Gastrocnemius medialis (tissue), 4 donors: ENCODE measurements at regions not wholly inside any gene's neighbourhood (a gene's known extent, or its start where the extent isn't known, plus 50 kb on each side); places are given as distances from the start of the nearest gene placed in this dataset.

Source experiments
- ATAC-seq, 2 donors: fragments of 150-250 bp; one replicate each; pipeline ENCODE4 v1.9.1; 2016
- DNase-seq, 2 donors: peaks; one replicate each; pipeline ENCODE4 v3.0.0-alpha.2; 2019
- H3K27ac ChIP-seq, 4 donors: fragments of 200-600 bp; sonication (generic); 1 replicate in 1 of 4; 2 replicates in 3 of 4; pipeline ENCODE4 v1.5.1; 2016 to 2018; ENCODE audit warnings: mild to moderate bottlenecking in 2 of 4, moderate library complexity in 1 of 4
- H3K27me3 ChIP-seq, 3 donors: fragments of 200-600 bp; sonication (generic) in 2 of 3; 1 replicate in 1 of 3; 2 replicates in 2 of 3; pipeline versions ENCODE4 v1.5.1 to v1.6.0; 2016 to 2019; ENCODE audit warnings: mild to moderate bottlenecking in 1 of 3, moderate library complexity in 1 of 3
- H3K36me3 ChIP-seq, 2 donors: fragments of 200-600 bp; sonication (generic) in 1 of 2; one replicate each; pipeline ENCODE4 v1.5.1; 2017 to 2018
- H3K4me1 ChIP-seq, 2 donors: fragments of 200-600 bp; sonication (generic) in 1 of 2; one replicate each; pipeline ENCODE4 v1.5.1; 2016 to 2017; ENCODE audit warnings: mild to moderate bottlenecking in 2 of 2
- H3K4me3 ChIP-seq, 4 donors: fragments of 200-600 bp; sonication (generic) in 3 of 4; 1 replicate in 1 of 4; 2 replicates in 3 of 4; pipeline ENCODE4 v1.5.1; 2016 to 2019; ENCODE audit warnings: mild to moderate bottlenecking in 2 of 4
- H3K9me3 ChIP-seq, 3 donors: fragments of 200-600 bp; sonication (generic) in 2 of 3; 1 replicate in 1 of 3; 2 replicates in 2 of 3; pipeline ENCODE4 v1.5.1; 2016 to 2019
- POLR2A ChIP-seq, 2 donors: fragments of 450-650 bp; IDR thresholded peaks; one replicate each; pipeline ENCODE4 v1.6.1; 2017; ENCODE audit warnings: antibody characterized with exemption in 2 of 2, mild to moderate bottlenecking in 2 of 2, moderate library complexity in 2 of 2
- in situ Hi-C, 4 donors: fragments of 200-750 bp; cut with MboI; loops; one replicate each; pipeline versions ENCODE4 v1.15.0 to v1.8.0; 2017; ENCODE audit warnings: low sequenced_read_pairs in 4 of 4
- intact Hi-C: fragments of 100-400 bp; cut with DNase I; formaldehyde crosslinking; loops from one replicate; pipeline ENCODE4 v1.15.1; 2023; ENCODE audit warnings: low total_unique reads
- TF ChIP-seq, protein P1 (sequence below), 5 experiments: fragments of 450-650 bp in 3 of 5; fragments of 200-600 bp in 2 of 5; sonication (generic) in 2 of 5; IDR thresholded peaks in 4 of 5; conservative IDR thresholded peaks in 1 of 5; 1 replicate in 4 of 5; 2 replicates in 1 of 5; pipeline ENCODE4 v1.5.1; 2016 to 2019; ENCODE audit warnings: antibody characterized with exemption in 5 of 5, mild to moderate bottlenecking in 3 of 5, moderate library complexity in 3 of 5

DNA sequence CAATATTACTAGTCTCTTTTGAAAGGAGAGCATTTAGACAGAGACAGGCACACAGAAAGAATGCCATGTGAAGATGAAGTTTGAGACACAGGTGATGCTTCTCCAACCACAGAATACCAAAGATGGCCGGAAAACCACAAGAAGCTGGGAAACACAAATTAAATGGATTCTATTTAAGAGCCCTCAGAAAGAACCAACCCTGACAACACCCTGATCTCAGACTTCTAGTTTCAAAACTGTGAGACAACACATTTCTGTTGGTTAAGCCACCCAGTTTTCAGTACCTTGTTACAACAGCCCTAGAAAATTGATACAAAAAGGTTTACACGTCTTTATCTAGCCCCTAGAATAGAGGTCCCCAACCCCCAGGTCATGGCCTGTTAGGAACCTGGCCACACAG lies 79.8 kb upstream of the CCNG1 start:
- no peak for DNase-seq
- no peaks in the 10 kb centered on the region for H3K36me3 ChIP-seq
- no peaks in the 10 kb centered on the region for H3K27me3 ChIP-seq
- in situ Hi-C loops (no loop called here), intact Hi-C loops (no loop called here)
- no peak for ATAC-seq
- H3K27ac ChIP-seq, result no peak overlapping the region
- no peaks in the 10 kb centered on the region for H3K4me1 ChIP-seq
- no peaks in the 10 kb centered on the region for H3K9me3 ChIP-seq
- no peak overlapping the region for H3K4me3 ChIP-seq
- TF ChIP-seq, protein P1, sequence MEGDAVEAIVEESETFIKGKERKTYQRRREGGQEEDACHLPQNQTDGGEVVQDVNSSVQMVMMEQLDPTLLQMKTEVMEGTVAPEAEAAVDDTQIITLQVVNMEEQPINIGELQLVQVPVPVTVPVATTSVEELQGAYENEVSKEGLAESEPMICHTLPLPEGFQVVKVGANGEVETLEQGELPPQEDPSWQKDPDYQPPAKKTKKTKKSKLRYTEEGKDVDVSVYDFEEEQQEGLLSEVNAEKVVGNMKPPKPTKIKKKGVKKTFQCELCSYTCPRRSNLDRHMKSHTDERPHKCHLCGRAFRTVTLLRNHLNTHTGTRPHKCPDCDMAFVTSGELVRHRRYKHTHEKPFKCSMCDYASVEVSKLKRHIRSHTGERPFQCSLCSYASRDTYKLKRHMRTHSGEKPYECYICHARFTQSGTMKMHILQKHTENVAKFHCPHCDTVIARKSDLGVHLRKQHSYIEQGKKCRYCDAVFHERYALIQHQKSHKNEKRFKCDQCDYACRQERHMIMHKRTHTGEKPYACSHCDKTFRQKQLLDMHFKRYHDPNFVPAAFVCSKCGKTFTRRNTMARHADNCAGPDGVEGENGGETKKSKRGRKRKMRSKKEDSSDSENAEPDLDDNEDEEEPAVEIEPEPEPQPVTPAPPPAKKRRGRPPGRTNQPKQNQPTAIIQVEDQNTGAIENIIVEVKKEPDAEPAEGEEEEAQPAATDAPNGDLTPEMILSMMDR (IDR thresholded peaks at IDR 0.05 in 4 of 5, conservative IDR thresholded peaks at IDR 0.05 in 1 of 5), result no peak
- no peak for TF ChIP-seq POLR2A (IDR thresholded peaks at IDR 0.05)

DNA sequence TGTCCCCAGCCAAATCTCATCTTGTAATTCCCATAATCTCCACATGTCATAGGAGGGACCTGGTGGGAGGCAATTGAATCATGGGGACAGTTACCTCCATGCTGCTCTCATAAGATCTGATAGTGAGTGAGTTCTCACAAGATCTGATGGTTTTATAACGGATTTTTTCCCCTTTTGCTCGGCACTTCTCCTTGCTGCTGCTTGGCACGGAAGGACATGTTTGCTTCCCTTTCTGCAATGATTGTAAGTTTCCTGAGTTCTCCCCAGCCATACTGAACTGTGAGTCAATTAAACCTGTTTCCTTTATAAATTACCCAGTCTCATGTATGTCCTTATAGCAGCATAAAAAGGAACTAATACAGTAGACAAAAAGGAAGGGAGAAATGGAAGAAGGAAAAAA lies 76.7 kb upstream of the CCNG1 start:
- ATAC-seq, result no peak

DNA sequence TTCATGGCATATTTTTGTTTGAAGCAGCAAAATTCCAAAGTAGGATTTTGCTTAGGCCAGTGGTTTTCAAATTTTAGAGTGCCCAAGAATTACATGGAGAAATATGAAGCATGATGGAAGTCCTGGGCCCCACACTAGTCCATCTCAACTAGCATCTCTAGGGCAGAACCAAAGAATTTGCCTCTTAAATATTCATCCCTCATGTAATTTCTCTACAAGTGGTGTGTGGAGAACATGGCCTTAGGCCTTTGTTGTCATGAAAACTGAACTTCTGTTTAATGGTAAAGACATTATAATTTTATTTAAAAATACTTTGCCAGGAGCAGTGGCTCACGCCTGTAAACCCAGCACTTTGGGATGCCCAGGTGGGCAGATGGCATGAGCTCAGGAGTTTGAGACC lies 75.9 kb upstream of the CCNG1 start:
- Histone ChIP-seq H3K27ac (no peak overlapping the region), H3K9me3 (no peaks in the 10 kb centered on the region), H3K4me1 (no peaks in the 10 kb centered on the region), H3K4me3 (no peak overlapping the region), H3K36me3 (no peaks in the 10 kb centered on the region), H3K27me3 (no peaks in the 10 kb centered on the region)
- no peak for DNase-seq
- in situ Hi-C loops, result no loop called here
- intact Hi-C loops, result no loop called here
- no peak for TF ChIP-seq POLR2A (IDR thresholded peaks at IDR 0.05)
- TF ChIP-seq, protein P1 (IDR thresholded peaks at IDR 0.05 in 4 of 5, conservative IDR thresholded peaks at IDR 0.05 in 1 of 5), result no peak
- no peak for ATAC-seq

More for the DNA sequence above, 76.7 kb upstream of the CCNG1 start:
- Histone ChIP-seq H3K27ac (no peak overlapping the region), H3K4me1 (no peaks in the 10 kb centered on the region), H3K36me3 (no peaks in the 10 kb centered on the region), H3K9me3 (no peaks in the 10 kb centered on the region), H3K4me3 (no peak overlapping the region), H3K27me3 (no peaks in the 10 kb centered on the region)
- in situ Hi-C loops (no loop called here), intact Hi-C loops (no loop called here)
- no peak for TF ChIP-seq POLR2A (IDR thresholded peaks at IDR 0.05)
- TF ChIP-seq, protein P1 (IDR thresholded peaks at IDR 0.05 in 4 of 5, conservative IDR thresholded peaks at IDR 0.05 in 1 of 5), result no peak
- no peak for DNase-seq

DNA sequence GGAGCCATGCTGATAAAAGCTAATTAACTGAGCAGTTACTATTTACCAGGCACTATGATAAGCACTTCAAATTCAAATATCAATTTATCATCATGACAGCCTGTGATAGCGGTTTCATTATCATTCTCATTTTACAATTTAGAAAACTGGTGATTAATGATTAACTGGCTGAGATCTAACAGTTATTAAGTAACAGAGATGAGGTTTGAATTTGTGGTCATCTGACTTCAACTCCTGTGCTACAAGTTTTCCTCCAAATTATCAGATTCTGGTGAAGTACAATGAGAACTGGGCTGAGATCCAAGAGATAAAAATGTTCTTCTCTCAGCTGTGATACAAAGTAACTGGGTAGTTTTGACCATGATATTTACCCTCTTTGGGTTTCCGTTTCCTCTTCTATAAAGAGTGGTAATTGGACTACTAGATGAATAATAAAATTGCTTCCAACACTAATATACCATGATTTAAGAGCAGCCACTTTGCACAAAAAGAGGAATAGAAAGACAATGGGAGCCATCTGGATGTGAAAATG lies 74.5 kb upstream of the CCNG1 start:
- Histone ChIP-seq H3K4me1 (no peaks in the 10 kb centered on the region), H3K27me3 (no peaks in the 10 kb centered on the region), H3K9me3 (no peaks in the 10 kb centered on the region), H3K36me3 (no peaks in the 10 kb centered on the region), H3K4me3 (no peak overlapping the region), H3K27ac (no peak overlapping the region)
- intact Hi-C loops (no loop called here), in situ Hi-C loops (no loop called here)
- DNase-seq (no peak), ATAC-seq (no peak)
- TF ChIP-seq, protein P1 (IDR thresholded peaks at IDR 0.05 in 4 of 5, conservative IDR thresholded peaks at IDR 0.05 in 1 of 5), result no peak
- no peak for TF ChIP-seq POLR2A (IDR thresholded peaks at IDR 0.05)

DNA sequence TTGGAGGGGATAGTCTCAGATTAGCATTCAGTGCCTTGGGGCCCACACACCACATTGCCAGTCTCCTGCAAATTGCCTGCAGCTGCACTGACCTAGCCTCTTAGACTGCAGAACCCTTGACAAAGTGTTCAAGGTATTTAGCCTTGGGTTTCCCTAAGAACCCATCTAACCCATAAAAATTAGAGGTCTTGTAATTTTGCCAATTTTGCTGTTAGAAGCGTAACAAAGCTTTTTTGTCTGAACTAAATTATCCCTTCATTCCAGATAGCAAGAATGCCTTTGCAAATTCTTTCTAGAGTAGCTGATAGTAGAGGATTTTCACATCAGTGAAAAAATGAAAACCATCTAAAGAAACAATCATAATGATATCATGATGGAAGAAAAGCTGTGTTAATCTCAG lies 74.0 kb upstream of the CCNG1 start:
- ATAC-seq (no peak), DNase-seq (no peak)
- no peak overlapping the region for H3K27ac ChIP-seq
- H3K9me3 ChIP-seq, result no peaks in the 10 kb centered on the region
- H3K27me3 ChIP-seq, result no peaks in the 10 kb centered on the region
- no peak overlapping the region for H3K4me3 ChIP-seq
- H3K36me3 ChIP-seq, result no peaks in the 10 kb centered on the region
- in situ Hi-C loops (no loop called here), intact Hi-C loops (no loop called here)
- no peak for TF ChIP-seq POLR2A (IDR thresholded peaks at IDR 0.05)
- TF ChIP-seq, protein P1 (IDR thresholded peaks at IDR 0.05 in 4 of 5, conservative IDR thresholded peaks at IDR 0.05 in 1 of 5), result no peak
- no peaks in the 10 kb centered on the region for H3K4me1 ChIP-seq
